Astrocyte (in vitro differentiated cells and primary cell): ENCODE measurements at regions not wholly inside any gene's neighbourhood (a gene's known extent, or its start where the extent isn't known, plus 50 kb on each side); places are given as distances from the start of the nearest gene placed in this dataset.

Experiments used
- DNase-seq: peaks from one replicate; pipeline ENCODE4 v3.0.0-alpha.2; 2010; ENCODE audit warnings: low read depth
- FAIRE-seq: peaks from 2 replicates; lab custom pipeline; 2011; peaks lifted over from hg19 to GRCh38; lab: Jason Lieb, UNC
- H2AFZ ChIP-seq: 2 replicates; pipeline ENCODE4 v1.6.0; 2012; ENCODE audit warnings: low read depth, low read length, inconsistent platforms
- H3K27ac ChIP-seq: 2 replicates; pipeline ENCODE4 v1.5.1; 2011; ENCODE audit warnings: low read depth, low read length, inconsistent platforms
- H3K27me3 ChIP-seq: 2 replicates; pipeline ENCODE4 v1.6.0; 2011; ENCODE audit warnings: low read length, inconsistent platforms; ENCODE audit not compliant: insufficient read depth
- H3K36me3 ChIP-seq: 2 replicates; pipeline ENCODE4 v1.5.1; 2011; ENCODE audit warnings: low read length, inconsistent platforms; ENCODE audit not compliant: insufficient read depth
- H3K4me1 ChIP-seq: 2 replicates; pipeline ENCODE4 v1.5.1; 2011; ENCODE audit warnings: low read length, inconsistent platforms; ENCODE audit not compliant: insufficient read depth
- H3K4me2 ChIP-seq: 2 replicates; pipeline ENCODE4 v1.6.0; 2012; ENCODE audit warnings: low read length, inconsistent platforms
- H3K4me3 ChIP-seq: 2 replicates; pipeline ENCODE4 v1.5.1; 2011; ENCODE audit warnings: low read depth, mild to moderate bottlenecking, low read length, inconsistent platforms; ENCODE audit not compliant: insufficient read depth
- H3K79me2 ChIP-seq: 2 replicates; pipeline ENCODE4 v1.6.0; 2012; ENCODE audit warnings: mild to moderate bottlenecking, low read length, inconsistent platforms; ENCODE audit not compliant: insufficient read depth
- H3K9ac ChIP-seq: 2 replicates; pipeline ENCODE4 v1.6.0; 2012; ENCODE audit warnings: mild to moderate bottlenecking, low read length, inconsistent platforms
- H3K9me3 ChIP-seq: 2 replicates; pipeline ENCODE4 v1.5.1; 2012; ENCODE audit warnings: low read depth, mild to moderate bottlenecking, low read length, inconsistent platforms; ENCODE audit not compliant: insufficient read depth
- H4K20me1 ChIP-seq: 2 replicates; pipeline ENCODE4 v1.6.0; 2012; ENCODE audit warnings: low read length, inconsistent platforms; ENCODE audit not compliant: insufficient read depth
- H3K27ac Mint-ChIP-seq: one replicate; pipeline ENCODE4 v1.8.0; 2021; ENCODE audit warnings: mild to moderate bottlenecking, mixed read lengths; ENCODE audit not compliant: unreplicated experiment
- H3K27me3 Mint-ChIP-seq: one replicate; pipeline ENCODE4 v1.8.0; 2021; ENCODE audit warnings: low read depth, mixed read lengths; ENCODE audit not compliant: unreplicated experiment
- H3K36me3 Mint-ChIP-seq: one replicate; pipeline ENCODE4 v1.8.0; 2021; ENCODE audit warnings: low read depth, mixed read lengths; ENCODE audit not compliant: unreplicated experiment
- H3K4me1 Mint-ChIP-seq: one replicate; pipeline ENCODE4 v1.8.0; 2021; ENCODE audit warnings: low read depth, mixed read lengths; ENCODE audit not compliant: unreplicated experiment
- H3K4me3 Mint-ChIP-seq: one replicate; pipeline ENCODE4 v1.8.0; 2021; ENCODE audit warnings: mild to moderate bottlenecking, moderate library complexity, mixed read lengths; ENCODE audit not compliant: unreplicated experiment
- H3K9me3 Mint-ChIP-seq: one replicate; pipeline ENCODE4 v1.8.0; 2021; ENCODE audit warnings: mild to moderate bottlenecking, mixed read lengths; ENCODE audit not compliant: unreplicated experiment
- EZH2 ChIP-seq: IDR thresholded peaks from 2 replicates; pipeline ENCODE4 v1.6.1; 2012; ENCODE audit warnings: mild to moderate bottlenecking, low read length, inconsistent platforms; ENCODE audit not compliant: insufficient read depth
- TF ChIP-seq, protein P1 (sequence below): IDR thresholded peaks from 2 replicates; pipeline ENCODE4 v1.5.1; 2011; ENCODE audit warnings: low read depth, mild to moderate bottlenecking, inconsistent platforms, low read length, moderate library complexity; ENCODE audit not compliant: insufficient read depth

DNA sequence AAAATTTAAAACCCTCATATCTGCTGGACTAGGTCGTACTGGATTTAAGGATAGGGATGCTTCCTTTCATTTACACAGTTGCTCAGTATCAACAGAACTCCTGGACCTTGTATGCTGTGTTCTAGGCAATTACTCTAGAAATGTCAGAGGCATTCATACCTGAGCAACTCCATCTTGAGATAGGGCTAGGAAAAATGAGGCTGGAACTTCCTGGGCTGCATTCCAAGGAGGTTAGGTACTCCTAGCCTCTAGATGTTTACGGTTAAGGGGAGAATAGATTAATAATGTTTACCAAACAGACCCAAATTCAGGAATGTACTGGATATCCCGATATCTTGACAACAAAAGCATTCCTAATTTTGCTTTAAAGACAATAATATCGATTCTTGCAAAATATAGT is 84.7 kb upstream of the NLGN4X start:
- no peak overlapping the region for H3K4me3 ChIP-seq
- no peaks in the 10 kb centered on the region for H3K79me2 ChIP-seq
- no peaks in the 10 kb centered on the region for H3K9me3 ChIP-seq
- FAIRE-seq (peak; percentile 45), DNase-seq (no peak)
- no peaks in the 10 kb centered on the region for H3K36me3 ChIP-seq
- H3K27ac ChIP-seq = no peak overlapping the region
- no peak overlapping the region for H3K4me2 ChIP-seq
- H3K4me3 Mint-ChIP-seq = no peak overlapping the region
- no peaks in the 10 kb centered on the region for H3K4me1 Mint-ChIP-seq
- no peaks in the 10 kb centered on the region for H3K27me3 Mint-ChIP-seq
- H2AFZ ChIP-seq = no peak overlapping the region
- peaks cover 3% of the 10 kb centered on the region for H3K9me3 Mint-ChIP-seq
- H4K20me1 ChIP-seq = no peaks in the 10 kb centered on the region
- H3K27ac Mint-ChIP-seq = no peak overlapping the region
- H3K36me3 Mint-ChIP-seq = peaks cover 1% of the 10 kb centered on the region
- no peaks in the 10 kb centered on the region for H3K4me1 ChIP-seq
- no peaks in the 10 kb centered on the region for H3K27me3 ChIP-seq
- no peak for TF ChIP-seq EZH2
- TF ChIP-seq, protein P1, sequence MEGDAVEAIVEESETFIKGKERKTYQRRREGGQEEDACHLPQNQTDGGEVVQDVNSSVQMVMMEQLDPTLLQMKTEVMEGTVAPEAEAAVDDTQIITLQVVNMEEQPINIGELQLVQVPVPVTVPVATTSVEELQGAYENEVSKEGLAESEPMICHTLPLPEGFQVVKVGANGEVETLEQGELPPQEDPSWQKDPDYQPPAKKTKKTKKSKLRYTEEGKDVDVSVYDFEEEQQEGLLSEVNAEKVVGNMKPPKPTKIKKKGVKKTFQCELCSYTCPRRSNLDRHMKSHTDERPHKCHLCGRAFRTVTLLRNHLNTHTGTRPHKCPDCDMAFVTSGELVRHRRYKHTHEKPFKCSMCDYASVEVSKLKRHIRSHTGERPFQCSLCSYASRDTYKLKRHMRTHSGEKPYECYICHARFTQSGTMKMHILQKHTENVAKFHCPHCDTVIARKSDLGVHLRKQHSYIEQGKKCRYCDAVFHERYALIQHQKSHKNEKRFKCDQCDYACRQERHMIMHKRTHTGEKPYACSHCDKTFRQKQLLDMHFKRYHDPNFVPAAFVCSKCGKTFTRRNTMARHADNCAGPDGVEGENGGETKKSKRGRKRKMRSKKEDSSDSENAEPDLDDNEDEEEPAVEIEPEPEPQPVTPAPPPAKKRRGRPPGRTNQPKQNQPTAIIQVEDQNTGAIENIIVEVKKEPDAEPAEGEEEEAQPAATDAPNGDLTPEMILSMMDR = no peak
- no peak overlapping the region for H3K9ac ChIP-seq

DNA sequence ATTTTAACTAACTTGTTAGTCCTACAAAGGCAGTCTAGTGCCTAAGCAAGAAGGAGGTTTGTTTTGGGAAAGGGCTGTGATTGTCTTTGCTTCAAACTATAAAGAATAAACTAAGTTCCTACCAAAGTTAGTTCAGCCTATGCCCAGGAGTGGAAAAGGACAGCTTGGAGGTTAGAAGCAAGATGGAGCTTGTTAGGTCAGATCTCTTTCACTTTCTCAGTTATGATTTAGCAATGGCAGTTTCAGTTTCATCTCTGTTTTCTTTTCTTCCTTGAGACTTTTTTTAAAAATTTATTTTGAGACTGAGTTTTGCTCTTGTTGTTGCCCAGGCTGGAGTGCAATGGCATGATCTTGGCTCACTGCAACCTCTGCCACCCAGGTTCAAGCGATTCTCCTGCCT is 82.9 kb upstream of the NLGN4X start:
- Histone ChIP-seq H3K4me3 (no peak overlapping the region), H3K27ac (no peak overlapping the region), H3K9me3 (no peaks in the 10 kb centered on the region), H4K20me1 (no peaks in the 10 kb centered on the region), H3K9ac (no peak overlapping the region), H3K4me1 (no peaks in the 10 kb centered on the region), H3K36me3 (no peaks in the 10 kb centered on the region), H3K79me2 (no peaks in the 10 kb centered on the region), H2AFZ (no peak overlapping the region), H3K4me2 (no peak overlapping the region), H3K27me3 (no peaks in the 10 kb centered on the region)
- Mint-ChIP-seq H3K27ac (no peak overlapping the region), H3K4me1 (no peaks in the 10 kb centered on the region), H3K9me3 (peaks cover 3% of the 10 kb centered on the region), H3K27me3 (no peaks in the 10 kb centered on the region), H3K36me3 (peaks cover 1% of the 10 kb centered on the region), H3K4me3 (no peak overlapping the region)
- no peak for TF ChIP-seq EZH2
- TF ChIP-seq, protein P1 = no peak
- no peak for FAIRE-seq
- DNase-seq = no peak

DNA sequence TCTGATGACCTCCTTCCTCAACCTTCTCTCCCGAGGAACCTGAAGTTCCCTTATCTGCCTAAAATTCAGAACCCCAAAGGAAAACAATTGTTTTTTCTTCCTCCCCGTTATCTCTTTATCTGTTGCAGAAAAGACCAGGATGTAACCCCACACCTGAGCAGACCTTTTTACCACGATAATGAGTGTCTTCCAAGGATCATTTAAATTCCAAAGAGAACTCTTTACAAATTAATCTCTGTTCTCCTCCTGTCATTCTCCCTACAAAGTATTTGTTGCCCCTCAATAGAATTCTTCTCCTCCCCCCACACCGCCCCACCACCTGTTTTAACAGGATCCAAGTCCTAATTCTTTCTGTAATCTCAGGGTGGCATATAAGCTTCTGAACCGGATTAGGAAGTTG is 78.5 kb upstream of the NLGN4X start:
- H3K9me3 Mint-ChIP-seq = peaks cover 3% of the 10 kb centered on the region
- Histone ChIP-seq H4K20me1 (no peaks in the 10 kb centered on the region), H3K79me2 (no peaks in the 10 kb centered on the region), H3K9me3 (no peaks in the 10 kb centered on the region), H3K4me2 (no peak overlapping the region), H3K9ac (no peak overlapping the region), H3K36me3 (no peaks in the 10 kb centered on the region), H3K4me3 (no peak overlapping the region), H2AFZ (no peak overlapping the region), H3K27me3 (no peaks in the 10 kb centered on the region), H3K4me1 (no peaks in the 10 kb centered on the region), H3K27ac (no peak overlapping the region)
- H3K4me1 Mint-ChIP-seq = no peaks in the 10 kb centered on the region
- H3K27me3 Mint-ChIP-seq = no peaks in the 10 kb centered on the region
- no peak for FAIRE-seq
- H3K36me3 Mint-ChIP-seq = peaks cover 1% of the 10 kb centered on the region
- no peak for DNase-seq
- no peak overlapping the region for H3K27ac Mint-ChIP-seq
- TF ChIP-seq, protein P1 = no peak
- TF ChIP-seq EZH2 = no peak
- no peak overlapping the region for H3K4me3 Mint-ChIP-seq
